H9 (cell line): ENCODE measurements at regions not wholly inside any gene's neighbourhood (a gene's known extent, or its start where the extent isn't known, plus 50 kb on each side); places are given as distances from the start of the nearest gene placed in this dataset.

Source experiments
- DNase-seq: peaks from one replicate; pipeline ENCODE4 v3.0.0-alpha.2; 2017
- H2AFZ ChIP-seq: one replicate; pipeline ENCODE4 v1.6.1; 2013; ENCODE audit warnings: mild to moderate bottlenecking, low read length, control low read depth, moderate library complexity
- H2AK5ac ChIP-seq: 2 replicates; pipeline ENCODE4 v1.6.1; 2013; ENCODE audit warnings: low read length, control low read depth, mixed read lengths; ENCODE audit not compliant: insufficient read length
- H2BK120ac ChIP-seq: one replicate; pipeline ENCODE4 v1.6.1; 2013; ENCODE audit warnings: low read depth, mild to moderate bottlenecking, low read length, control low read depth, inconsistent platforms; ENCODE audit not compliant: poor library complexity, severe bottlenecking
- H2BK12ac ChIP-seq: 2 replicates; pipeline ENCODE4 v1.6.1; 2013; ENCODE audit warnings: low read length, control low read depth, mixed read lengths, low read depth; ENCODE audit not compliant: insufficient read length
- H2BK15ac ChIP-seq: 2 replicates; pipeline ENCODE4 v1.6.1; 2013; ENCODE audit warnings: low read depth, low read length, control low read depth
- H2BK20ac ChIP-seq: one replicate; pipeline ENCODE4 v1.6.1; 2013; ENCODE audit warnings: low read depth, mild to moderate bottlenecking, low read length, control low read depth, inconsistent platforms; ENCODE audit not compliant: poor library complexity, severe bottlenecking
- H2BK5ac ChIP-seq: 2 replicates; pipeline ENCODE4 v1.6.1; 2013; ENCODE audit warnings: low read length, control low read depth, mixed read lengths; ENCODE audit not compliant: insufficient read length
- H3K14ac ChIP-seq: 2 replicates; pipeline ENCODE4 v1.6.1; 2013; ENCODE audit warnings: low read length, control low read depth; ENCODE audit not compliant: insufficient read depth
- H3K18ac ChIP-seq: 2 replicates; pipeline ENCODE4 v1.6.1; 2013; ENCODE audit warnings: low read depth, mild to moderate bottlenecking, mixed read lengths, low read length, control low read depth; ENCODE audit not compliant: insufficient read length
- H3K23ac ChIP-seq: 2 replicates; pipeline ENCODE4 v1.6.1; 2013; ENCODE audit warnings: low read length, control low read depth, mixed read lengths, low read depth; ENCODE audit not compliant: insufficient read length
- H3K23me2 ChIP-seq: 2 replicates; pipeline ENCODE4 v1.6.1; 2013; ENCODE audit warnings: low read depth, mild to moderate bottlenecking, mixed read lengths, low read length, control low read depth; ENCODE audit not compliant: insufficient read length, poor library complexity, severe bottlenecking
- H3K27ac ChIP-seq: 2 replicates; pipeline ENCODE4 v1.5.1; 2013; ENCODE audit warnings: low read length, control low read depth, mixed read lengths, low read depth; ENCODE audit not compliant: insufficient read length
- H3K27me3 ChIP-seq: 2 replicates; pipeline ENCODE4 v1.6.1; 2013; ENCODE audit warnings: low read length, control low read depth, inconsistent platforms; ENCODE audit not compliant: insufficient read depth
- H3K4ac ChIP-seq: 2 replicates; pipeline ENCODE4 v1.6.1; 2013; ENCODE audit warnings: low read depth, mild to moderate bottlenecking, control low read depth, inconsistent platforms, low read length, moderate library complexity
- H3K4me1 ChIP-seq: 2 replicates; pipeline ENCODE4 v1.6.1; 2013; ENCODE audit warnings: low read length, control low read depth, inconsistent platforms; ENCODE audit not compliant: insufficient read depth
- H3K4me2 ChIP-seq: 2 replicates; pipeline ENCODE4 v1.6.1; 2013; ENCODE audit warnings: low read length, control low read depth, mixed read lengths; ENCODE audit not compliant: insufficient read length, insufficient read depth
- H3K56ac ChIP-seq: 2 replicates; pipeline ENCODE4 v1.6.1; 2013; ENCODE audit warnings: low read depth, mild to moderate bottlenecking, mixed read lengths, low read length, control low read depth; ENCODE audit not compliant: insufficient read length
- H3K79me1 ChIP-seq: 2 replicates; pipeline ENCODE4 v1.6.1; 2013; ENCODE audit warnings: low read depth, mild to moderate bottlenecking, moderate library complexity, low read length, control low read depth, inconsistent platforms; ENCODE audit not compliant: insufficient read depth, poor library complexity, severe bottlenecking
- H3K79me2 ChIP-seq: 2 replicates; pipeline ENCODE4 v1.6.1; 2013; ENCODE audit warnings: low read length, control low read depth, inconsistent platforms; ENCODE audit not compliant: insufficient read depth
- H3K9ac ChIP-seq: 2 replicates; pipeline ENCODE4 v1.6.1; 2013; ENCODE audit warnings: low read length, control low read depth, mixed read lengths; ENCODE audit not compliant: insufficient read length; ENCODE audit errors: extremely low read depth
- H3K9me3 ChIP-seq: one replicate; pipeline ENCODE4 v1.6.1; 2013; ENCODE audit warnings: low read depth, low read length, inconsistent platforms; ENCODE audit not compliant: control insufficient read depth
- H3T11ph ChIP-seq: one replicate; pipeline ENCODE4 v1.6.1; 2013; ENCODE audit warnings: mild to moderate bottlenecking, low read length, control low read depth, inconsistent platforms
- H4K20me1 ChIP-seq: one replicate; pipeline ENCODE4 v1.6.1; 2013; ENCODE audit not compliant: control insufficient read depth, insufficient read length, insufficient read depth
- H4K5ac ChIP-seq: 2 replicates; pipeline ENCODE4 v1.6.1; 2013; ENCODE audit warnings: low read depth, mild to moderate bottlenecking, mixed read lengths, low read length, control low read depth; ENCODE audit not compliant: insufficient read length
- H4K8ac ChIP-seq: replicated peaks from 2 replicates; pipeline ENCODE4 v1.6.1; 2013; ENCODE audit warnings: low read length, control low read depth, mixed read lengths, low read depth; ENCODE audit not compliant: insufficient read length
- H4K91ac ChIP-seq: 2 replicates; pipeline ENCODE4 v1.6.1; 2013; ENCODE audit warnings: low read depth, mild to moderate bottlenecking, moderate library complexity, mixed read lengths, low read length, control low read depth; ENCODE audit not compliant: insufficient read length
- H3K27ac Mint-ChIP-seq, 3 experiments: 2 replicates in 2 of 3; 3 replicates in 1 of 3; pipeline ENCODE4 v1.8.0; 2020 to 2021; ENCODE audit warnings: mixed read lengths in 3 of 3, mild to moderate bottlenecking in 1 of 3, moderate library complexity in 1 of 3
- H3K27me3 Mint-ChIP-seq: 2 replicates; pipeline ENCODE4 v1.8.0; 2021; ENCODE audit warnings: low read depth, mild to moderate bottlenecking, moderate library complexity, mixed read lengths
- H3K36me3 Mint-ChIP-seq, 3 experiments: 2 replicates in 2 of 3; 3 replicates in 1 of 3; pipeline ENCODE4 v1.8.0; 2020 to 2021; ENCODE audit warnings: low read depth in 3 of 3, mixed read lengths in 3 of 3; ENCODE audit not compliant: insufficient read depth in 1 of 3
- H3K4me1 Mint-ChIP-seq, 2 experiments: 2 replicates each; pipeline ENCODE4 v1.8.0; 2020; ENCODE audit warnings: mixed read lengths in 2 of 2
- H3K4me3 Mint-ChIP-seq, 2 experiments: 2 replicates in 1 of 2; 3 replicates in 1 of 2; pipeline ENCODE4 v1.8.0; 2020 to 2021; ENCODE audit warnings: mild to moderate bottlenecking in 2 of 2, mixed read lengths in 2 of 2, moderate library complexity in 1 of 2
- H3K9me3 Mint-ChIP-seq, 2 experiments: 2 replicates in 1 of 2; 3 replicates in 1 of 2; pipeline ENCODE4 v1.8.0; 2020; ENCODE audit warnings: mild to moderate bottlenecking in 2 of 2, mixed read lengths in 2 of 2, moderate library complexity in 1 of 2
- CTCF ChIP-seq: fragments of 200-600 bp; sonication (generic); conservative IDR thresholded peaks from 3 replicates; pipeline ENCODE4 v1.8.0; 2021; ENCODE audit warnings: antibody characterized with exemption, mild to moderate bottlenecking
- WGBS: extraction: QIAGEN DNeasy Blood & Tissue Kit; methylation state at CpG from one replicate; pipeline ENCODE4 v1.1.7; 2013; ENCODE audit warnings: missing lambda C conversion rate, low lambda C conversion rate, mixed read lengths; ENCODE audit not compliant: insufficient read length; ENCODE audit errors: extremely low coverage; 5-methylcytosine and 5-hydroxymethylcytosine counted together

- DNase-seq: no peak
- H3K9me3 Mint-ChIP-seq: no peaks in the 10 kb centered on the region
- H2BK5ac ChIP-seq: no peak overlapping the region
- no peak overlapping the region for H3T11ph ChIP-seq
- no peak overlapping the region for H3K56ac ChIP-seq
- no peak overlapping the region for H3K23ac ChIP-seq
- peaks cover 2% of the 10 kb centered on the region; the same call in 1 of the 2 replicates for H3K27me3 Mint-ChIP-seq
- H4K8ac ChIP-seq: no peak overlapping the region
- no peak overlapping the region for H3K14ac ChIP-seq
- no peak overlapping the region for H2BK120ac ChIP-seq
- H3K18ac ChIP-seq: no peak overlapping the region
- H3K27me3 ChIP-seq: no peaks in the 10 kb centered on the region
- H3K4ac ChIP-seq: no peak overlapping the region
- no peaks in the 10 kb centered on the region for H3K4me1 ChIP-seq
- TF ChIP-seq CTCF: no peak
- no peaks in the 10 kb centered on the region for H3K79me1 ChIP-seq
- no peak overlapping the region for H3K9ac ChIP-seq
- H2BK20ac ChIP-seq: no peak overlapping the region
- H3K9me3 ChIP-seq: no peaks in the 10 kb centered on the region
- H2AFZ ChIP-seq: no peak overlapping the region
- no peaks in the 10 kb centered on the region for H3K79me2 ChIP-seq
- no peak overlapping the region for H3K27ac Mint-ChIP-seq
- H3K27ac ChIP-seq: no peak overlapping the region
- no peak overlapping the region for H2AK5ac ChIP-seq
- no peaks in the 10 kb centered on the region for H3K36me3 Mint-ChIP-seq
- H3K4me3 Mint-ChIP-seq: no peak overlapping the region
- H3K4me2 ChIP-seq: no peak overlapping the region
- WGBS: no CpG with 5 or more reads among the region's 8 CpGs
- H3K4me1 Mint-ChIP-seq: no peaks in the 10 kb centered on the region
- no peak overlapping the region for H2BK12ac ChIP-seq
- H4K20me1 ChIP-seq: no peaks in the 10 kb centered on the region
- no peak overlapping the region for H4K5ac ChIP-seq
- H2BK15ac ChIP-seq: no peak overlapping the region
- no peak overlapping the region for H4K91ac ChIP-seq
- no peaks in the 10 kb centered on the region for H3K23me2 ChIP-seq
These were observed 158.1 kb upstream of the FOXG1 start for GRCh38 chr14:28608443-28608842.
